Upper lobe of right lung (tissue), 1 donor: ENCODE measurements at regions not wholly inside any gene's neighbourhood (a gene's known extent, or its start where the extent isn't known, plus 50 kb on each side); places are given as distances from the start of the nearest gene placed in this dataset.
A peak's percentile ranks its signal among the peaks of the same experiment; 100 is the strongest.

ENCODE experiments used
- ATAC-seq: fragments of 200-7000 bp; cut with Tn5 transposase; one replicate; pipeline ENCODE4 v1.9.1; 2020; ENCODE audit warnings: mild to moderate bottlenecking, moderate library complexity
- DNase-seq: peaks from one replicate; pipeline ENCODE4 v3.0.0-alpha.2; 2020
- H3K27ac ChIP-seq: fragments of 200-600 bp; one replicate; pipeline ENCODE4 v1.8.0; 2022
- H3K27me3 ChIP-seq: fragments of 200-600 bp; one replicate; pipeline ENCODE4 v1.8.0; 2022; ENCODE audit warnings: mild to moderate bottlenecking
- H3K36me3 ChIP-seq: fragments of 200-600 bp; one replicate; pipeline ENCODE4 v1.8.0; 2022
- H3K4me1 ChIP-seq: fragments of 200-600 bp; one replicate; pipeline ENCODE4 v1.8.0; 2022
- H3K4me3 ChIP-seq: fragments of 200-600 bp; one replicate; pipeline ENCODE4 v1.8.0; 2022; ENCODE audit warnings: mild to moderate bottlenecking
- H3K9me3 ChIP-seq: fragments of 200-600 bp; one replicate; pipeline ENCODE4 v1.8.0; 2022
- intact Hi-C: fragments of 100-400 bp; cut with DNase I; formaldehyde crosslinking; loops from one replicate; pipeline ENCODE4 v1.11.0; 2022
- TF ChIP-seq, protein P1 (sequence below): fragments of 200-600 bp; IDR thresholded peaks from one replicate; pipeline ENCODE4 v1.8.0; 2022; ENCODE audit warnings: antibody characterized with exemption
- donor health status: DM: no; HTN: yes; CAD: no; lungs with severe emphysema.

DNA sequence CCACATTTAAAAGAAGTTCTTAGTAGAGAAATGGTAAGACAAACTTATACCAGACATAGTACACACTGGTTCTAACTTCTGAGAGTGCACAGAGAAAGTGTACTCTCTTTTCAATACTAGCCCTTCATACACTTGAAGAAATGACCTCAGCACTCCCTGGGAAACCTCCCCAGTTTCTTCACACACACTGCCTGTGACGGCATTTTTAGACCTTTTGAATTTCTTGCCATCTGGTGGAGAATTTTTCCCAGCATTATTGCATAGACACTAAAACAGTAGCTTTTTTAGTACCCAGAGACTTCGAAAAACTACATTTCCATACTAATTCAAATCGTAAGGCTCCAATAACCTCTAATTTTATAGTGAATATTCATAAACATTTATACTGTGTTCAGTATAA is 341.6 kb upstream of the MAOA start:
- Histone ChIP-seq H3K4me1 (no peaks in the 10 kb centered on the region), H3K9me3 (no peaks in the 10 kb centered on the region), H3K27me3 (no peaks in the 10 kb centered on the region), H3K27ac (no peak overlapping the region), H3K4me3 (no peak overlapping the region), H3K36me3 (no peaks in the 10 kb centered on the region)
- DNase-seq = no peak
- ATAC-seq = no peak
- intact Hi-C loops = no loop called here
- TF ChIP-seq, protein P1, sequence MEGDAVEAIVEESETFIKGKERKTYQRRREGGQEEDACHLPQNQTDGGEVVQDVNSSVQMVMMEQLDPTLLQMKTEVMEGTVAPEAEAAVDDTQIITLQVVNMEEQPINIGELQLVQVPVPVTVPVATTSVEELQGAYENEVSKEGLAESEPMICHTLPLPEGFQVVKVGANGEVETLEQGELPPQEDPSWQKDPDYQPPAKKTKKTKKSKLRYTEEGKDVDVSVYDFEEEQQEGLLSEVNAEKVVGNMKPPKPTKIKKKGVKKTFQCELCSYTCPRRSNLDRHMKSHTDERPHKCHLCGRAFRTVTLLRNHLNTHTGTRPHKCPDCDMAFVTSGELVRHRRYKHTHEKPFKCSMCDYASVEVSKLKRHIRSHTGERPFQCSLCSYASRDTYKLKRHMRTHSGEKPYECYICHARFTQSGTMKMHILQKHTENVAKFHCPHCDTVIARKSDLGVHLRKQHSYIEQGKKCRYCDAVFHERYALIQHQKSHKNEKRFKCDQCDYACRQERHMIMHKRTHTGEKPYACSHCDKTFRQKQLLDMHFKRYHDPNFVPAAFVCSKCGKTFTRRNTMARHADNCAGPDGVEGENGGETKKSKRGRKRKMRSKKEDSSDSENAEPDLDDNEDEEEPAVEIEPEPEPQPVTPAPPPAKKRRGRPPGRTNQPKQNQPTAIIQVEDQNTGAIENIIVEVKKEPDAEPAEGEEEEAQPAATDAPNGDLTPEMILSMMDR = no peak

DNA sequence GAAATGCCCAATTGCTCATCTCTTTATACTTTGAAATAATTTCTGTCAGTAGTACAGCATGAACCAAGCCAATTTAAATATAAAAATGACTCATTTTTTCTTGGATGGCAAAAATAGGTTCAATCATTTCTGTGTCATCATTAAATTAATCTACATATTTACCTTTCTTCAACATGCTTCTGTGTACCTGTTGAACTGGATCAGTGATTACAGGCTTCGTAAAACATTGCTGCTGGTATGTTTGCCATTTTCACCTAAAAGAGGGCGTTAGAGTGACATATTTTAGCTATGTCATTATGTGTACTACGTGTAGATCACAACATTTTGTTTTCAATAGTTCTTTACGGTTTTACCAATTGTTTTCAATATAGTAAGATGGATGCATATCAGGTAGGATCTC is 340.5 kb upstream of the MAOA start:
- H3K36me3 ChIP-seq = no peaks in the 10 kb centered on the region
- no peak overlapping the region for H3K27ac ChIP-seq
- intact Hi-C loops = no loop called here
- DNase-seq = no peak
- no peak overlapping the region for H3K4me3 ChIP-seq
- no peak for ATAC-seq
- TF ChIP-seq, protein P1 = no peak
- no peaks in the 10 kb centered on the region for H3K4me1 ChIP-seq
- H3K9me3 ChIP-seq = no peaks in the 10 kb centered on the region
- H3K27me3 ChIP-seq = no peaks in the 10 kb centered on the region

DNA sequence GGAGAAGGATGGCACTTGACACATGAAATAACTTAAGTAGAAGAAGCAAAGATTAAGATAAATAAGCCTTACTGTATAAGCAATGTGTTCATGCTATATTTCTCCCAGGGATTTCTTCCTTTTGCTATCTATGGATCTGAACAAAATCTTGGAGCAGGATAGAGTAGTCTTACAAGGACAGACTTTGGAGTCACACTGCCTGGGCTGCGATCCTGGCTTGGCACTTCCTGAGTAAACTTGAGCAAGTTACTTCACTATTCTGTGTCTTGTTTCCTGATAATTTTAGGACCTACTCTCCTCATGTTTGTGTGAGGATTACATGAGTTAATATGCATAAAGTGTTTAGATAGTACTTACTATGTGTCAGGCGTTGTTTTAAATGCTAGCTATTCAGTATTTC is 340.0 kb upstream of the MAOA start:
- Histone ChIP-seq H3K27ac (no peak overlapping the region), H3K27me3 (no peaks in the 10 kb centered on the region), H3K4me3 (no peak overlapping the region), H3K9me3 (no peaks in the 10 kb centered on the region), H3K4me1 (no peaks in the 10 kb centered on the region), H3K36me3 (no peaks in the 10 kb centered on the region)
- intact Hi-C loops = no loop called here
- ATAC-seq = no peak
- DNase-seq = no peak
- TF ChIP-seq, protein P1 = no peak

DNA sequence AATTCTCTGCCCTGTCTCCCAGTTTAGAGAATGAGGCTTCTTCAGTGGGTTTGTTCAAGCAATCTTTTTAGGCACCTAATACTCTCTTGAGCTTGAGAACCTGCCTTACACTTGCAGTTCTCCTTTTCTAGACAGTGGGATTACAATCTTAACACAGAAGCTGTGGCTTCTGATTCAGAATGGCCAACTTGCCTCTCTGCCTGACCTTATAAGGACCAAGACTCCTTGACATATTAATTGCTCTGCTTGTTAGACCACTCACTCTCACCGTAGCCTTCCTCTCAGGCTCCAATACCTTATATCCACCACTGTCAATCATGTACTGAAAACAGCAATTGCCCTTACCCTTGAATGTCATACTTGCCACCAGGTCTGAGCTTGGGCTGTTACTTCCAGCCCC is 338.7 kb upstream of the MAOA start:
- no peaks in the 10 kb centered on the region for H3K27me3 ChIP-seq
- H3K36me3 ChIP-seq = no peaks in the 10 kb centered on the region
- no peaks in the 10 kb centered on the region for H3K9me3 ChIP-seq
- ATAC-seq (no peak), DNase-seq (no peak)
- TF ChIP-seq, protein P1 = no peak
- H3K4me3 ChIP-seq = no peak overlapping the region
- intact Hi-C loops = no loop called here
- no peaks in the 10 kb centered on the region for H3K4me1 ChIP-seq
- H3K27ac ChIP-seq = no peak overlapping the region

DNA sequence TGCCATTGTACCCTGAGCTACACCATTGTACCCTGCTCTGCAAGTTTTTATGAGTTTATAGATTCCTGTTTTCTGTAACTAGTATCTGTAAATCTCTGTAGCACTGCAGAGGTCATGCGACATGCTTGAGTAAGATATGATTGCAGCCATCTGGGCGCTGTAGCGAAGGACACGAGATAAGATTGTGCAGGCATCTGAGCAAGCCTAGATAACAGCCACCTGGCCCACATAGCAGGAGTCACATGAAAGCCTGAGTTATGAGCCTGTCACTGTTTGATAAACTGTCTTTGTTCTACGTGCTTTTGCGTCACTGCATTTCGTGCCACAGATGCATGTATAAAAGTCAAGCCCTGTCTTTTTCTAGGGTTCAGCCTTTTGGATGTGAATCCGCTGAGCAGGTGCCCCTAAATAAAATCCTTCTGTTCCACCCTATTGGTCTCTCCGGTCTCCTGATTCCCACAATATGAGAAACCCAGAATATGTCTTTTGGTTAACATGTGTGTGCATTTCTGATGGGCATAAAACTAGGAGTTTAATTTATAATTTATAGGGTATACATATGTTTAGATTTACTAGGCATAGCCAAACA is 327.6 kb upstream of the MAOA start:
- no peak for DNase-seq
- Histone ChIP-seq H3K4me3 (no peak overlapping the region), H3K27ac (no peak overlapping the region), H3K36me3 (no peaks in the 10 kb centered on the region), H3K9me3 (no peaks in the 10 kb centered on the region), H3K27me3 (no peaks in the 10 kb centered on the region), H3K4me1 (no peaks in the 10 kb centered on the region)
- no peak for ATAC-seq
- TF ChIP-seq, protein P1 = no peak
- intact Hi-C loops = no loop called here

DNA sequence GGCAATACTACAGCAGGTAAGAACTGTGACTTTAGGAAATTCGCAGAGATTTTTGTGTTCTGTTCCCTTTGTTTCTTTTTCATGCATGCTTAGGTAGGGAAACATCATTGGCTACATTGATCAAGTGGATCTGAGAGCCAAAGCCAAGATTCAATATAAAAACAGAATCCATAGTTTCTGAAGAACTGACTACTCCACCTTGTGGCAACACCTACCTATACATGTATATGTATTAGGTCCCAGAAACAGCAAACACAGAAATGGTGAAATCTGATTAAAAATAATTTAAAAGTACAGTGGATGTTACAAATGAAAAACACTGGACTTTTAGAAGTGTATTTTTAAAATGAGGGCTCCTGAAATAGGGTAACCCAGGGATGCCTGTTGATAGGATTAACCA is 322.6 kb upstream of the MAOA start:
- TF ChIP-seq, protein P1 = peak; percentile 5

More for the DNA sequence above, 322.6 kb upstream of the MAOA start:
- DNase-seq (no peak), ATAC-seq (no peak)
- intact Hi-C loops = no loop called here
- Histone ChIP-seq H3K27ac (no peak overlapping the region), H3K27me3 (no peaks in the 10 kb centered on the region), H3K4me1 (no peaks in the 10 kb centered on the region), H3K9me3 (no peaks in the 10 kb centered on the region), H3K4me3 (no peak overlapping the region), H3K36me3 (no peaks in the 10 kb centered on the region)
